ENCODE measurements at regions not wholly inside any gene's neighbourhood (a gene's known extent, or its start where the extent isn't known, plus 50 kb on each side); places are given as distances from the start of the nearest gene placed in this dataset.

DNA sequence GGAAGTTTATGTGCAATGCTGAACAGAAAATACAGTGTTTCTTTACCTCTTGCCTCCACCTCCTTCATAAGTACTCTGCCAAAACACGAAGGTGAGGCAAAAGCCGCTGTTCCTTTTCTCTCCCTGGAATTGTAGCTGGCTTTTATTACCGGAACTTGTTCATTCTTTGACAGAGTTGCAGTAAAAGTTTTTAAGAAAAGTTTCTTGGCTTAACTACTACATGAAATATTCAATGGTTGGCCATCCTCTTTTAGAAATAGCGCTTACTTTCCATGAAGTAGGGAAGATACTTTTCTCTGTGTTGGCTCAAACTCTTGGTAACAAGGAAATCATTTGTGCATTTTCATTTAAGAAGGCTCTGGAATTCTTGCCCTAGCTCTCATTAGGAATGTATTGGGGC is 950.7 kb upstream of the FANCL start:
- TF ChIP-seq ELF4 (IDR thresholded peaks at IDR 0.05) (no peak), PKNOX1 (IDR thresholded peaks at IDR 0.05) (no peak), HDGF (IDR thresholded peaks at IDR 0.05; ENCODE audit: borderline replicate concordance) (no peak), NFRKB (IDR thresholded peaks at IDR 0.05) (no peak), FOXM1 (IDR thresholded peaks at IDR 0.05; ENCODE audit: borderline replicate concordance) (no peak)

Data from HEK293T (cell line).